ENCODE measurements at regions not wholly inside any gene's neighbourhood (a gene's known extent, or its start where the extent isn't known, plus 50 kb on each side); places are given as distances from the start of the nearest gene placed in this dataset.

DNA sequence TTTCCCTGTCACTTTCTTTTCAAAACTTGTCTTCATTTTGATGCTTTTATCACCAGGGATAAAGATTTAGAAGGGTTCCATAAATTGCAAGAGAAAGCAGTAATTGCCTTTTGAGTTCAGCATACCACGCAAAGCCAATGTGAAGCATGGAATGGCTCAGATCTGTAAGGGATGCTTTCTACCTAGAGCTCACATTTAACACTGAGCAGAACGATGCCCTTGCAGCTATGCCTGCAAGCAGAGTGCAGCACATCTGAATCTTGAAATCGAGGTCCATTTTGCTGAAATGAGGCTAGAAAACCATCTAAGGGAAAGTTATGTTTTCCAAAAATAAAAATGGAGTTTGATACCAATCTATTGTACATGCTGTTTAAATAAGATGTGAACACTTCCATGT is 171.2 kb upstream of the CELF2 start:
- Histone ChIP-seq H3K27me3 (ENCODE audit: control insufficient read depth, insufficient read depth, low read length) (no peaks in the 10 kb centered on the region), H3K9me3 (ENCODE audit: control insufficient read depth, insufficient read depth, low read length) (no peaks in the 10 kb centered on the region), H3K27ac (ENCODE audit: low read depth, low read length) (no peak overlapping the region), H3K4me3 (ENCODE audit: low read depth, low read length) (no peak overlapping the region)
- ChIA-PET POLR2A (no interaction called here), CTCF (no interaction called here)
- DNase-seq (ENCODE audit: low read depth, low spot score): no peak
- TF ChIP-seq, protein P1, sequence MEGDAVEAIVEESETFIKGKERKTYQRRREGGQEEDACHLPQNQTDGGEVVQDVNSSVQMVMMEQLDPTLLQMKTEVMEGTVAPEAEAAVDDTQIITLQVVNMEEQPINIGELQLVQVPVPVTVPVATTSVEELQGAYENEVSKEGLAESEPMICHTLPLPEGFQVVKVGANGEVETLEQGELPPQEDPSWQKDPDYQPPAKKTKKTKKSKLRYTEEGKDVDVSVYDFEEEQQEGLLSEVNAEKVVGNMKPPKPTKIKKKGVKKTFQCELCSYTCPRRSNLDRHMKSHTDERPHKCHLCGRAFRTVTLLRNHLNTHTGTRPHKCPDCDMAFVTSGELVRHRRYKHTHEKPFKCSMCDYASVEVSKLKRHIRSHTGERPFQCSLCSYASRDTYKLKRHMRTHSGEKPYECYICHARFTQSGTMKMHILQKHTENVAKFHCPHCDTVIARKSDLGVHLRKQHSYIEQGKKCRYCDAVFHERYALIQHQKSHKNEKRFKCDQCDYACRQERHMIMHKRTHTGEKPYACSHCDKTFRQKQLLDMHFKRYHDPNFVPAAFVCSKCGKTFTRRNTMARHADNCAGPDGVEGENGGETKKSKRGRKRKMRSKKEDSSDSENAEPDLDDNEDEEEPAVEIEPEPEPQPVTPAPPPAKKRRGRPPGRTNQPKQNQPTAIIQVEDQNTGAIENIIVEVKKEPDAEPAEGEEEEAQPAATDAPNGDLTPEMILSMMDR (IDR thresholded peaks at IDR 0.05; ENCODE audit: low read depth, low read length): no peak

GRCh38 chr10:10847387-10847786 is 170.3 kb upstream of the CELF2 start:
- H3K27me3 ChIP-seq (ENCODE audit: control insufficient read depth, insufficient read depth, low read length): no peaks in the 10 kb centered on the region
- CTCF ChIA-PET: no interaction called here
- TF ChIP-seq, protein P1 (IDR thresholded peaks at IDR 0.05; ENCODE audit: low read depth, low read length): no peak
- POLR2A ChIA-PET: no interaction called here
- no peak overlapping the region for H3K27ac ChIP-seq (ENCODE audit: low read depth, low read length)
- no peak for DNase-seq (ENCODE audit: low read depth, low spot score)
- no peak overlapping the region for H3K4me3 ChIP-seq (ENCODE audit: low read depth, low read length)
- H3K9me3 ChIP-seq (ENCODE audit: control insufficient read depth, insufficient read depth, low read length): no peaks in the 10 kb centered on the region

DNA sequence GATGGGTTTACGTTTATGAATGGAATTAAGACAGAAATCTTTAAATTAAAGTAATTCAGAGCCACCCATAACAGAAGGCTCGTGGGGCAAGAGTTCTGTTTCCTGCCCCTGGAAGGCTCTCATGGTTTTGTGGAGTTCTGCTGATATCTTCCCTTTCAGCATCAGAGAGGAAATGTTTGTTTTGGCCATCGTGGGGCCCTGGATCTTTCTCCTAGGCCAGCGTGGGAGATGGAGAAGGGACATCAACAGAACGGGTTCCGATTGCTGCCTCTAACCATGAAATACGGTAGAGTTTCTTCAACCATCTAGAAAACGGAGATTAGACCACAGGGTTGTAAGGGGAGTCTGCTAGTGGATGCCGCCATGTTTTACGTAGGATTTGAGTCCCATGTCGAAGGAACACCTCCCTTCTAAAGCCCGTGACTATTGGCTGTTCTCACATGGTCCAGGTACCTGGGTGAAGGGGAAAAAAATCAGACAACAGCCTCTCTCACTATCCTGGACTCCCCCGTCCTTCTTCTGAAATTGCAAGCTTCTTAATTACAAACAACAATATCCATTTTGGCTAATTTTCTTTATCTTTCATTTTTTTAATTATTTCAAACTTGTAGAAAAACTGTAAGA is 169.1 kb upstream of the CELF2 start:
- no peak overlapping the region for H3K27ac ChIP-seq (ENCODE audit: low read depth, low read length)
- H3K9me3 ChIP-seq (ENCODE audit: control insufficient read depth, insufficient read depth, low read length): no peaks in the 10 kb centered on the region
- POLR2A ChIA-PET: no interaction called here
- H3K4me3 ChIP-seq (ENCODE audit: low read depth, low read length): no peak overlapping the region
- no peak for DNase-seq (ENCODE audit: low read depth, low spot score)
- CTCF ChIA-PET: no interaction called here
- H3K27me3 ChIP-seq (ENCODE audit: control insufficient read depth, insufficient read depth, low read length): no peaks in the 10 kb centered on the region
- TF ChIP-seq, protein P1 (IDR thresholded peaks at IDR 0.05; ENCODE audit: low read depth, low read length): no peak

- Histone ChIP-seq H3K27me3 (ENCODE audit: control insufficient read depth, insufficient read depth, low read length) (no peaks in the 10 kb centered on the region), H3K27ac (ENCODE audit: low read depth, low read length) (no peak overlapping the region), H3K9me3 (ENCODE audit: control insufficient read depth, insufficient read depth, low read length) (no peaks in the 10 kb centered on the region), H3K4me3 (ENCODE audit: low read depth, low read length) (no peak overlapping the region)
- ChIA-PET POLR2A (no interaction called here), CTCF (no interaction called here)
- DNase-seq (ENCODE audit: low read depth, low spot score): no peak
- TF ChIP-seq, protein P1 (IDR thresholded peaks at IDR 0.05; ENCODE audit: low read depth, low read length): no peak
Measured at GRCh38 chr10:10849306-10849705, 168.4 kb upstream of the CELF2 start.

DNA sequence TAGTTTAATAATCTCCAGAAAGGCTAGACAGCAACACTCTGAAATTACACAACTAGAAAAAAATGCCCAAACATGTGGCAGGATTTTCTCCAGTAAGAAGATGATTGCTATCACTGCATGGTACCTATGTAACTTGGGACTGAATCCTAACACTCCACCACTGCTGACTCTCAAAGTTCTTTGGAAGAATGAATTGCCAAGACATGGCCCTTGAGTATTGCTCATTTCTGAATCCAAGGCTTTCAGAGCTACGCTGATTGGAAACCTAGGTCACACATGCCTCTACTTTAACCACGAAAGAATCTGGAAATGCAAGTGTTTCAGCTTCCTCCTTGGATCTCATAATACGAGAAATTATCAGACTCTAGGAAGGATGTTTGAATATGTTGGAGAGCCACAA is 167.5 kb upstream of the CELF2 start:
- Histone ChIP-seq H3K4me3 (ENCODE audit: low read depth, low read length) (no peak overlapping the region), H3K27ac (ENCODE audit: low read depth, low read length) (no peak overlapping the region), H3K27me3 (ENCODE audit: control insufficient read depth, insufficient read depth, low read length) (no peaks in the 10 kb centered on the region), H3K9me3 (ENCODE audit: control insufficient read depth, insufficient read depth, low read length) (no peaks in the 10 kb centered on the region)
- DNase-seq (ENCODE audit: low read depth, low spot score): no peak
- TF ChIP-seq, protein P1 (IDR thresholded peaks at IDR 0.05; ENCODE audit: low read depth, low read length): no peak
- ChIA-PET POLR2A (no interaction called here), CTCF (no interaction called here)

Data from AG04450 (cell line).